GM12865 (cell line): ENCODE measurements at regions not wholly inside any gene's neighbourhood (a gene's known extent, or its start where the extent isn't known, plus 50 kb on each side); places are given as distances from the start of the nearest gene placed in this dataset.

Experiments used
- DNase-seq: peaks from one replicate; pipeline ENCODE4 v3.0.0; 2010; ENCODE audit warnings: low read depth
- H3K4me3 ChIP-seq: 2 replicates; pipeline ENCODE4 v1.5.1; 2011; ENCODE audit warnings: mild to moderate bottlenecking, low read depth, low read length, control low read depth
- CTCF ChIP-seq: IDR thresholded peaks from 2 replicates; pipeline ENCODE4 v1.5.1; 2011; ENCODE audit warnings: low read length, control low read depth, low read depth, inconsistent platforms; ENCODE audit not compliant: insufficient read depth; ENCODE audit errors: missing control alignments

GRCh38 chr10:108500396-108500795 is 1335.9 kb upstream of the SORCS1 start:
- no peak overlapping the region for H3K4me3 ChIP-seq
- TF ChIP-seq CTCF: no peak
- DNase-seq: no peak

GRCh38 chr10:108496106-108496505 is 1331.6 kb upstream of the SORCS1 start:
- no peak overlapping the region for H3K4me3 ChIP-seq
- no peak for TF ChIP-seq CTCF
- DNase-seq: no peak

GRCh38 chr10:108490944-108491343 is 1326.4 kb upstream of the SORCS1 start:
- no peak for DNase-seq
- no peak overlapping the region for H3K4me3 ChIP-seq
- TF ChIP-seq CTCF: no peak

- no peak for DNase-seq
- H3K4me3 ChIP-seq: no peak overlapping the region
- no peak for TF ChIP-seq CTCF
These were observed 1306.9 kb upstream of the SORCS1 start for GRCh38 chr10:108471420-108471819.

- no peak overlapping the region for H3K4me3 ChIP-seq
- DNase-seq: no peak
- no peak for TF ChIP-seq CTCF
These were observed 1305.4 kb upstream of the SORCS1 start for GRCh38 chr10:108469940-108470339.

- no peak overlapping the region for H3K4me3 ChIP-seq
- DNase-seq: no peak
These were observed 1301.5 kb upstream of the SORCS1 start for GRCh38 chr10:108465871-108466641.

More at GRCh38 chr10:108465871-108466641, 1301.5 kb upstream of the SORCS1 start:
- no peak for TF ChIP-seq CTCF
